OCI-LY1 (cell line): ENCODE measurements at regions not wholly inside any gene's neighbourhood (a gene's known extent, or its start where the extent isn't known, plus 50 kb on each side); places are given as distances from the start of the nearest gene placed in this dataset.

ENCODE experiments used
- H2AFZ ChIP-seq: fragments of 200-600 bp; sonication (generic), shearing (Covaris generic); 2 replicates; pipeline ENCODE4 v1.6.0; 2014; ENCODE audit warnings: antibody characterized with exemption, mild to moderate bottlenecking, low read length
- H3F3A ChIP-seq: fragments of 200-600 bp; sonication (generic), shearing (Covaris generic); 2 replicates; pipeline ENCODE4 v1.6.0; 2014; ENCODE audit warnings: mild to moderate bottlenecking, antibody characterized with exemption, low read length, moderate library complexity; ENCODE audit not compliant: insufficient read depth
- H3K27ac ChIP-seq: fragments of 200-600 bp; sonication (generic); 2 replicates; pipeline ENCODE4 v1.5.1; 2014; ENCODE audit warnings: low read length, mixed run types, mild to moderate bottlenecking, low read depth; ENCODE audit not compliant: poor library complexity, severe bottlenecking
- H3K27me3 ChIP-seq: fragments of 200-600 bp; sonication (generic); 2 replicates; pipeline ENCODE4 v1.6.0; 2014; ENCODE audit warnings: antibody characterized with exemption, mild to moderate bottlenecking, low read length, moderate library complexity; ENCODE audit not compliant: insufficient read depth
- H3K36me3 ChIP-seq: fragments of 200-600 bp; sonication (generic); 2 replicates; pipeline ENCODE4 v1.6.1; 2014; ENCODE audit warnings: mild to moderate bottlenecking, antibody characterized with exemption, low read length, moderate library complexity, mixed read lengths; ENCODE audit not compliant: insufficient read depth
- H3K4me1 ChIP-seq: fragments of 200-600 bp; sonication (generic); 2 replicates; pipeline ENCODE4 v1.5.1; 2014; ENCODE audit warnings: mild to moderate bottlenecking, low read length, moderate library complexity; ENCODE audit not compliant: insufficient read depth, severe bottlenecking
- H3K4me2 ChIP-seq: fragments of 200-600 bp; sonication (generic), shearing (Covaris generic); 2 replicates; pipeline ENCODE4 v1.6.1; 2014; ENCODE audit warnings: low read length
- H3K4me3 ChIP-seq: fragments of 200-600 bp; sonication (generic); 2 replicates; pipeline ENCODE4 v1.5.1; 2014; ENCODE audit warnings: low read length, low read depth, mild to moderate bottlenecking, mixed read lengths; ENCODE audit not compliant: poor library complexity, severe bottlenecking
- H3K79me2 ChIP-seq: fragments of 200-600 bp; shearing (Covaris generic); 2 replicates; pipeline ENCODE4 v1.6.1; 2016; ENCODE audit warnings: mixed run types, low read length, mixed read lengths; ENCODE audit not compliant: insufficient read depth
- H3K9ac ChIP-seq: fragments of 200-600 bp; sonication (generic), shearing (Covaris generic); 2 replicates; pipeline ENCODE4 v1.6.1; 2014; ENCODE audit warnings: mild to moderate bottlenecking, low read length, mixed read lengths
- H3K9me2 ChIP-seq: fragments of 200-600 bp; sonication (generic), shearing (Covaris generic); 2 replicates; pipeline ENCODE4 v1.6.1; 2014; ENCODE audit warnings: low read depth, mild to moderate bottlenecking, low read length, mixed read lengths
- H3K9me3 ChIP-seq: fragments of 200-600 bp; shearing (Covaris generic); 2 replicates; pipeline ENCODE4 v1.6.1; 2014; ENCODE audit warnings: low read length, mixed read lengths
- H4K20me1 ChIP-seq: fragments of 200-600 bp; sonication (generic), shearing (Covaris generic); 2 replicates; pipeline ENCODE4 v1.6.0; 2016; ENCODE audit warnings: mild to moderate bottlenecking, low read length; ENCODE audit not compliant: insufficient read depth
- EZH2 ChIP-seq: fragments of 200-600 bp; sonication (generic), shearing (Covaris generic); IDR thresholded peaks from 2 replicates; pipeline ENCODE4 v1.8.0; 2017; ENCODE audit warnings: borderline replicate concordance, mixed run types, mild to moderate bottlenecking, antibody characterized with exemption, low read length, moderate library complexity, mixed read lengths
- TF ChIP-seq, protein P1 (sequence below): fragments of 200-600 bp; sonication (generic), shearing (Covaris generic); IDR thresholded peaks from 2 replicates; pipeline ENCODE4 v1.5.1; 2017; ENCODE audit warnings: mild to moderate bottlenecking, antibody characterized with exemption, low read length, moderate library complexity, mixed read lengths

DNA sequence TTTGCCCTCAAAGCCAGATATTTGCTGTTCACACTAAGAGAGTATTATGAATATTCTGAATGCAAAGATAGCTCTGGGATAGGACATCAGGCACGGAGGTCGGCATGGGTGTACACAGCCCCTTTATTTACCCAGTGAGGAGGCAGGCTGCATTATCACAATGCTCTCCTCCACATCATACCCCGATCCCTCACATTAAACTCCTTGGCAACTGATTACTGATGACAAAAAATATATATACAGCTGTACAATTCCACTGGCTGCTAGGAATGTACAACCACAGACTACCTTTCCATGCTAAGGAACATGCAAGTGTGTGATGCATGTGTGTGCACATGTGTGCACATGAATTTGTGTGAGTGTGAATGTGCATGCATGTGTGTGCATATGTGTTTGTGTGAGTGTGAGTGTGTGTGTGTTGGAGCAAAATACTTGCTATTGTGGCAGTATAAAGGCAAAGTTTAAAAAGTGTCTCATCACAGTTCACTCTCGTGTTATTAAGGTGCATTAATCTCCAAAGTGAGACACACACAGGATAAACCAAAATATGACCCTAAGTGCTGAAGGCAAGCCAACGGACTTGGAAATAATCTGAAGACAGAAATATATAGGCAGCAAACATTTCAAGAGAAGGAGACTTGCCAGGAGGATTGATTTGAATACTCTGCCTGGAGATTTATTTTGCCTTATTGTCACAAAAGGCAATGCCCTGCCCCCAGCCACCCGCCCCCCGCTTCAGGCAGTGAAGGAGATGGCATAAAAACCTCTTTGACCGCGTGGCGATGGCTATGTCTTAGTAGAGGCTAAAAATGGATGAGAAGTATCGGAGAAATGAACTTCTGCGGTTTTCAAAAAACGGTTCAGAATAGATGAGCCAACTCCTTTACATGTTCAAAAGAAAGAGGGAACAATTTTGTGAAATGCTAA is 274.8 kb downstream of the TSHZ3 start:
- Histone ChIP-seq H3F3A (no peaks in the 10 kb centered on the region), H3K4me2 (no peak overlapping the region), H3K79me2 (no peaks in the 10 kb centered on the region), H3K9me3 (no peaks in the 10 kb centered on the region), H4K20me1 (no peaks in the 10 kb centered on the region), H3K4me1 (no peaks in the 10 kb centered on the region), H3K9me2 (no peaks in the 10 kb centered on the region), H3K9ac (no peak overlapping the region), H3K27me3 (no peaks in the 10 kb centered on the region), H2AFZ (no peak overlapping the region), H3K4me3 (no peak overlapping the region), H3K36me3 (no peaks in the 10 kb centered on the region), H3K27ac (no peak overlapping the region)
- TF ChIP-seq, protein P1, sequence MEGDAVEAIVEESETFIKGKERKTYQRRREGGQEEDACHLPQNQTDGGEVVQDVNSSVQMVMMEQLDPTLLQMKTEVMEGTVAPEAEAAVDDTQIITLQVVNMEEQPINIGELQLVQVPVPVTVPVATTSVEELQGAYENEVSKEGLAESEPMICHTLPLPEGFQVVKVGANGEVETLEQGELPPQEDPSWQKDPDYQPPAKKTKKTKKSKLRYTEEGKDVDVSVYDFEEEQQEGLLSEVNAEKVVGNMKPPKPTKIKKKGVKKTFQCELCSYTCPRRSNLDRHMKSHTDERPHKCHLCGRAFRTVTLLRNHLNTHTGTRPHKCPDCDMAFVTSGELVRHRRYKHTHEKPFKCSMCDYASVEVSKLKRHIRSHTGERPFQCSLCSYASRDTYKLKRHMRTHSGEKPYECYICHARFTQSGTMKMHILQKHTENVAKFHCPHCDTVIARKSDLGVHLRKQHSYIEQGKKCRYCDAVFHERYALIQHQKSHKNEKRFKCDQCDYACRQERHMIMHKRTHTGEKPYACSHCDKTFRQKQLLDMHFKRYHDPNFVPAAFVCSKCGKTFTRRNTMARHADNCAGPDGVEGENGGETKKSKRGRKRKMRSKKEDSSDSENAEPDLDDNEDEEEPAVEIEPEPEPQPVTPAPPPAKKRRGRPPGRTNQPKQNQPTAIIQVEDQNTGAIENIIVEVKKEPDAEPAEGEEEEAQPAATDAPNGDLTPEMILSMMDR, result no peak
- TF ChIP-seq EZH2, result no peak

DNA sequence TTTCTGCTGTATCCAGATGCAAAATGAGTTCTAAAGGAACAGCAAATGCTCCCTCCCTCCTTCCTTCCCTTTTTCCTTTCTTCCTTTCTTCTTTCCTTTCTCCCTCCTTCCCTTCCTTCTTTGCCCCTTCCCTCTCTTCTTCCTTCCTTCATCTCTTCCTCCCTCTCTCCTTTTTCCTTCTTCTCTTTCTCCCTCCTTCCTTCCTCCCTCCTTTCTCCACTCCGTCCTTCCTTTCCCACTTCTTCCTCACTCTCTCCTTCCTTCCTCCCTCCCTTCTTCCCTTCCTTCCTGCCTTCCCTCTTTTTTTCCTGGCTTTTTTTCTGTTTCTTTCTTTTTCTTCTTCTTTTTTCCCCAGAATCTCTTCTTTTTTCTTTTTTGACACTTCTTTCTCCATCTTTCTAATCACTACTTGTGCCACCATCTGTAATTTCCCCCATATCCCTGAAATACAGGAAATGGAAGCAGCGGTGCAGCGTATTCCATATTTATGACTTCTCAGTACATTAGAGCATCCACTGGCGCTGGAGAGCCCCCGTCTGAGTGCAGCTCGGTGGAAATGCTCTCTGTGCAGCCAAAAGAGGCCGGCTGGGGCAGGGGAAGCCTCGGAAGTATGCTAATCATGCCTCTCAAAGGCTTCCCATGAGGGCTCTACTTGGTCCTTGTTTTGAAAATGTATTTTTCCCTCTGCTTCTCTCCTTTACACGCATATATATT is 275.6 kb downstream of the TSHZ3 start:
- H3K4me2 ChIP-seq, result no peak overlapping the region
- H3F3A ChIP-seq, result no peaks in the 10 kb centered on the region
- no peak overlapping the region for H3K9ac ChIP-seq

DNA sequence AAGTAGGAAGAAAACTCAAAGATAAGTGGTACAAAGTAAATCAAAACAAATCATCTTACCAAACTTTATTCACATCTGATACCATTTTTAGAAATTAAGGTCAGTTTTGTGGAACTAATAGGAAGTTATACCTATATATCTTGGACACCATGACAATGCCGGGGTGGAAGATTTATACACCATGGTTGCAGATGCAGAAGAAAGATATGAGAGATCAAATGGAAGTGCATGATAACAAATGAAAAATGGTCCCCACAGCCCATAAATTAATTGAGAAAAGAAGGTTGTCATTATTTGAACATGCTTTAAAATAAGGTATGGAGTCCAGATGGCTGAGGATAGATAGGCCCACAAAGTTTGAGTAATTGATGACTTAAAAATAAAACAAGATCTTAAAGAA is 276.8 kb downstream of the TSHZ3 start:
- Histone ChIP-seq H3K9me2 (no peaks in the 10 kb centered on the region), H4K20me1 (no peaks in the 10 kb centered on the region), H3K27me3 (no peaks in the 10 kb centered on the region), H3K9me3 (no peaks in the 10 kb centered on the region), H3K4me1 (no peaks in the 10 kb centered on the region), H2AFZ (no peak overlapping the region), H3K4me3 (no peak overlapping the region), H3K9ac (no peak overlapping the region), H3K79me2 (no peaks in the 10 kb centered on the region), H3K4me2 (no peak overlapping the region), H3K36me3 (no peaks in the 10 kb centered on the region), H3K27ac (no peak overlapping the region), H3F3A (no peaks in the 10 kb centered on the region)
- TF ChIP-seq EZH2, result no peak

More for the DNA sequence above, 275.6 kb downstream of the TSHZ3 start:
- Histone ChIP-seq H4K20me1 (no peaks in the 10 kb centered on the region), H3K36me3 (no peaks in the 10 kb centered on the region), H3K9me3 (no peaks in the 10 kb centered on the region), H3K27me3 (no peaks in the 10 kb centered on the region), H3K4me1 (no peaks in the 10 kb centered on the region), H3K79me2 (no peaks in the 10 kb centered on the region), H2AFZ (no peak overlapping the region), H3K9me2 (no peaks in the 10 kb centered on the region), H3K27ac (no peak overlapping the region), H3K4me3 (no peak overlapping the region)
- TF ChIP-seq, protein P1, result no peak
- TF ChIP-seq EZH2, result no peak
